Spleen (tissue), 11 donors: ENCODE measurements at regions not wholly inside any gene's neighbourhood (a gene's known extent, or its start where the extent isn't known, plus 50 kb on each side); places are given as distances from the start of the nearest gene placed in this dataset.

Source experiments
- DNase-seq: peaks from one replicate; pipeline ENCODE4 v3.0.0-alpha.2; 2020
- H3K27ac ChIP-seq, 8 donors: fragments of 200-600 bp; sonication (generic) in 7 of 8; 1 replicate in 4 of 8; 2 replicates in 4 of 8; pipeline versions ENCODE4 v1.5.0 to v1.8.0; 2016 to 2021; ENCODE audit warnings: inconsistent platforms in 4 of 8, mild to moderate bottlenecking in 4 of 8, moderate library complexity in 1 of 8
- H3K27me3 ChIP-seq, 7 donors: fragments of 200-600 bp; sonication (generic) in 6 of 7; replicated peaks in 1 of 7; 1 replicate in 4 of 7; 2 replicates in 3 of 7; pipeline versions ENCODE4 v1.5.0 to v1.8.0; 2016 to 2021; ENCODE audit warnings: inconsistent platforms in 3 of 7, mild to moderate bottlenecking in 1 of 7
- H3K36me3 ChIP-seq, 6 donors: fragments of 200-600 bp; sonication (generic) in 5 of 6; 1 replicate in 4 of 6; 2 replicates in 2 of 6; pipeline versions ENCODE4 v1.5.0 to v1.8.0; 2016 to 2021; ENCODE audit warnings: inconsistent platforms in 2 of 6
- H3K4me1 ChIP-seq, 6 donors: fragments of 200-600 bp; sonication (generic) in 5 of 6; 1 replicate in 3 of 6; 2 replicates in 3 of 6; pipeline versions ENCODE4 v1.5.0 to v1.8.0; 2016 to 2021; ENCODE audit warnings: inconsistent platforms in 3 of 6
- H3K4me3 ChIP-seq, 8 donors: fragments of 200-600 bp; sonication (generic) in 7 of 8; 1 replicate in 4 of 8; 2 replicates in 4 of 8; pipeline versions ENCODE4 v1.5.0 to v1.8.0; 2016 to 2021; ENCODE audit warnings: inconsistent platforms in 4 of 8, mild to moderate bottlenecking in 4 of 8, moderate library complexity in 2 of 8
- H3K9me3 ChIP-seq, 8 donors: fragments of 200-600 bp; sonication (generic) in 7 of 8; 1 replicate in 4 of 8; 2 replicates in 4 of 8; pipeline versions ENCODE4 v1.5.0 to v1.8.0; 2016 to 2021; ENCODE audit warnings: inconsistent platforms in 4 of 8
- POLR2A ChIP-seq, 3 donors: fragments of 450-650 bp; IDR thresholded peaks; one replicate each; pipeline ENCODE4 v1.5.1; 2017; ENCODE audit warnings: antibody characterized with exemption in 3 of 3, mild to moderate bottlenecking in 1 of 3
- POLR2AphosphoS5 ChIP-seq, 3 donors: sonication (generic); formaldehyde crosslinking; IDR thresholded peaks; one replicate each; pipeline ENCODE4 v1.5.1; 2017; ENCODE audit warnings: antibody characterized with exemption in 3 of 3
- WGBS, 5 donors: extraction: QIAGEN DNeasy Blood & Tissue Kit in 3 of 5; methylation state at CpG; one replicate each; pipeline versions ENCODE4 v1.1.5 to v1.1.7; 2013 to 2018; 5-methylcytosine and 5-hydroxymethylcytosine counted together
- intact Hi-C: fragments of 100-400 bp; cut with DNase I; formaldehyde crosslinking; loops from one replicate; pipeline ENCODE4 v1.15.0; 2023; ENCODE audit warnings: low total_unique reads
- TF ChIP-seq, protein P1 (sequence below), 11 experiments: fragments of 200-600 bp in 7 of 11; fragments of 450-650 bp in 4 of 11; sonication (generic) in 4 of 11; IDR thresholded peaks in 8 of 11; conservative IDR thresholded peaks in 3 of 11; 1 replicate in 7 of 11; 2 replicates in 4 of 11; pipeline versions ENCODE4 v1.4.0 to v1.8.0; 2016 to 2021; ENCODE audit warnings: antibody characterized with exemption in 11 of 11, inconsistent platforms in 4 of 11, mild to moderate bottlenecking in 1 of 11
- donor health status: healthy with polysubstance abuse.
- donor health status: DM: no; HTN: no; CAD: no; lungs with moderate emphysema.
- donor health status: DM: no; HTN: no; CAD: no.
- donor health status: Bipolar disorder and iron deficiency.
- donor health status: healthy.
- donor health status: DM: no; HTN: no; CAD: no.
- donor health status: DM: yes; HTN: yes; CAD: no.

DNA sequence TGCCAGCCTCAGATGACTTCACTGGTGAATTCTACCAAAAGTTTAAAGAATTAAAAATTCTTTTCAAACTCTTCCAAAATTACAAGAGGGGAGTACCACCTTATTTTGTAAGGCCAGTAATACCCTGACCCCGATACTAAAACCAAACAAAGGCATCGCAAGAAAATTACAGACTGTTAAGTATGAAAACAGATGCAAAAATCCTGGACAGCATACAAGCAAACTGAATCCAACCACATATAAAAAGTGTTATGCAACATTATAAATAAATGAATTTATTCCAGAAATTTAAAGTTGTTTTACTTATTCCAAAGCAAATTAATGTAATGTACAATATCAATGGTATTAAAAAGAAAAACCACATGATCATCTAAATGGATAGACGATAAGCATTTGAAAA lies 873.6 kb upstream of the GJE1 start:
- Histone ChIP-seq H3K36me3 (no peaks in the 10 kb centered on the region), H3K4me3 (no peak overlapping the region), H3K27ac (no peak overlapping the region), H3K4me1 (no peaks in the 10 kb centered on the region), H3K9me3 (peaks cover 0 to 4% (median 0%) of the 10 kb centered on the region in 8 donors), H3K27me3 (no peaks in the 10 kb centered on the region)
- WGBS, 5 donors: 87 to 98% (median 94%) methylated on average over 3 of the region's 3 CpGs
- DNase-seq: no peak
- TF ChIP-seq POLR2A (IDR thresholded peaks at IDR 0.05) (no peak), POLR2AphosphoS5 (IDR thresholded peaks at IDR 0.05) (no peak)
- TF ChIP-seq, protein P1, sequence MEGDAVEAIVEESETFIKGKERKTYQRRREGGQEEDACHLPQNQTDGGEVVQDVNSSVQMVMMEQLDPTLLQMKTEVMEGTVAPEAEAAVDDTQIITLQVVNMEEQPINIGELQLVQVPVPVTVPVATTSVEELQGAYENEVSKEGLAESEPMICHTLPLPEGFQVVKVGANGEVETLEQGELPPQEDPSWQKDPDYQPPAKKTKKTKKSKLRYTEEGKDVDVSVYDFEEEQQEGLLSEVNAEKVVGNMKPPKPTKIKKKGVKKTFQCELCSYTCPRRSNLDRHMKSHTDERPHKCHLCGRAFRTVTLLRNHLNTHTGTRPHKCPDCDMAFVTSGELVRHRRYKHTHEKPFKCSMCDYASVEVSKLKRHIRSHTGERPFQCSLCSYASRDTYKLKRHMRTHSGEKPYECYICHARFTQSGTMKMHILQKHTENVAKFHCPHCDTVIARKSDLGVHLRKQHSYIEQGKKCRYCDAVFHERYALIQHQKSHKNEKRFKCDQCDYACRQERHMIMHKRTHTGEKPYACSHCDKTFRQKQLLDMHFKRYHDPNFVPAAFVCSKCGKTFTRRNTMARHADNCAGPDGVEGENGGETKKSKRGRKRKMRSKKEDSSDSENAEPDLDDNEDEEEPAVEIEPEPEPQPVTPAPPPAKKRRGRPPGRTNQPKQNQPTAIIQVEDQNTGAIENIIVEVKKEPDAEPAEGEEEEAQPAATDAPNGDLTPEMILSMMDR (IDR thresholded peaks at IDR 0.05 in 8 of 11, conservative IDR thresholded peaks at IDR 0.05 in 3 of 11): no peak
- intact Hi-C loops: no loop called here

DNA sequence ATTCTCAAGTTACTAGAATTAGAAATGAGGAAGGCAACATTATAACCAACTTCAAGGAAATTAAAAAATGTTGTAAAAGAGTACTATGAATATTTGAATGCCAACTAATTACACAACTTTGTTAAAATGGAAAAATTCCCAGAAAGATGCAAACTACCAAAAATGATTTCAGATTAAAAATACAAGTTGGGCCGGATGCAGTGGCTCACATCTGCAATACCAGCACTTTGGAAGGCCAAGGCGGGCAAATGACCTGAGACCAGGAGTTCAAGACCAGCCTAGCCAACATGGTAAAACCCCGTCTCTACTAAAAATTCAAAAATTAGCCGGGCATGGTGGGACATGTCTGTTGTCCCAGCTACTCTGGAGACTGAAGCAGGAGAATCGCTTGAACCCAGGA lies 874.2 kb upstream of the GJE1 start:
- DNase-seq: no peak
- no peaks in the 10 kb centered on the region for H3K27me3 ChIP-seq
- peaks cover 0 to 4% (median 0%) of the 10 kb centered on the region in 8 donors for H3K9me3 ChIP-seq
- intact Hi-C loops: no loop called here
- TF ChIP-seq, protein P1 (IDR thresholded peaks at IDR 0.05 in 8 of 11, conservative IDR thresholded peaks at IDR 0.05 in 3 of 11): no peak
- no peak for TF ChIP-seq POLR2A (IDR thresholded peaks at IDR 0.05)
- no peak for TF ChIP-seq POLR2AphosphoS5 (IDR thresholded peaks at IDR 0.05)
- no peak overlapping the region for H3K27ac ChIP-seq
- no peaks in the 10 kb centered on the region for H3K4me1 ChIP-seq
- H3K4me3 ChIP-seq: no peak overlapping the region
- H3K36me3 ChIP-seq: no peaks in the 10 kb centered on the region
- WGBS, 5 donors: 90 to 96% (median 91%) methylated on average over 5 of the region's 5 CpGs

GRCh38 chr6:141254336-141254735 lies 878.4 kb upstream of the GJE1 start:
- peaks cover 0 to 4% (median 0%) of the 10 kb centered on the region in 8 donors for H3K9me3 ChIP-seq

DNA sequence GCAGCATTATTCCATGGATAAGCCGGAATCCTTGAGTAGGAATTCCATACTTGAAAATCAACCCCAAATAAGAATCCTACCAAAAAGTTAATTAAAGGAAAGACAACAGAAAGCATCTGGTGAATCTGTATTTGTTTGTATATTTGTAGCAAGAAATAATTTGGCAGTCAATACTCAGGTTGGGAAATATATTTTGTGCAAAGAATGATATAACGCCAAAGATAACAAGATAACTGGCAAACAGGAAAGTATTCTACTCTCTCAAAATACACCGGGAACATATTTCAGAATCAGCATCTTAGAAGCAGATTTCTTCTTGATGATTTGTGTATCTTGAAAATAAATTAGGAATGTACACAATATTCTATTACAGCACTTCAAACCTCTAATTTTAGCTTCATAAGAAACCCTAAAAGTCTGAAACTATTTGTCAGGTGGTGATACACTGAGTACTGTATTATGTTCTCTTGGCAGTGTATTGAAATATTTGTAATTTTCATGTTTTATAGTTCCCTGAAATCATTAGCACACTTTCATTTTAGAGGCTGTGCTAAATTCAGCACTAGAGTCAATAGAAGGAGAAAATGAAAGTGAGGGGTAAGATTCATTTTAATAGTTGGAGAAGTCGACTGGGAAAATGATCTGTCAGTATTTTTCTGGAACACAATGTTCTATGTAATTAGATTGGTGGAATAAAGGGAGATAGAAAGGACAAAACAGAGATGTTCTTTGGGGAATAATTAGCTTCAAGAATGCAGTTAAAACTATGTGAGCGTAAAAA lies 879.7 kb upstream of the GJE1 start:
- Histone ChIP-seq H3K4me3 (peak overlapping the region in 1 of 8 donors; percentile 8), H3K27me3 (no peaks in the 10 kb centered on the region), H3K36me3 (no peaks in the 10 kb centered on the region), H3K27ac (peak overlapping the region in 6 of 8 donors; percentile 0 to 58 (median 41)), H3K4me1 (no peaks in the 10 kb centered on the region), H3K9me3 (peaks cover 0 to 4% (median 0%) of the 10 kb centered on the region in 8 donors)
- TF ChIP-seq, protein P1 (IDR thresholded peaks at IDR 0.05 in 8 of 11, conservative IDR thresholded peaks at IDR 0.05 in 3 of 11): no peak
- TF ChIP-seq POLR2A (IDR thresholded peaks at IDR 0.05): no peak
- no peak for TF ChIP-seq POLR2AphosphoS5 (IDR thresholded peaks at IDR 0.05)
- DNase-seq: no peak
- intact Hi-C loops: no loop called here
- 64 to 78% (median 71%) methylated on average over 5 of the region's 5 CpGs for WGBS, 5 donors

More at GRCh38 chr6:141254336-141254735, 878.4 kb upstream of the GJE1 start:
- no peak for DNase-seq
- Histone ChIP-seq H3K36me3 (no peaks in the 10 kb centered on the region), H3K4me1 (no peaks in the 10 kb centered on the region), H3K4me3 (no peak overlapping the region), H3K27ac (peak overlapping the region in 4 of 8 donors; percentile 11 to 58 (median 45)), H3K27me3 (no peaks in the 10 kb centered on the region)
- intact Hi-C loops: no loop called here
- 76 to 97% (median 90%) methylated on average over 3 of the region's 3 CpGs for WGBS, 5 donors
- TF ChIP-seq POLR2AphosphoS5 (IDR thresholded peaks at IDR 0.05) (no peak), POLR2A (IDR thresholded peaks at IDR 0.05) (no peak)
- TF ChIP-seq, protein P1 (IDR thresholded peaks at IDR 0.05 in 8 of 11, conservative IDR thresholded peaks at IDR 0.05 in 3 of 11): no peak
